ENCODE measurements at regions not wholly inside any gene's neighbourhood (a gene's known extent, or its start where the extent isn't known, plus 50 kb on each side); places are given as distances from the start of the nearest gene placed in this dataset.

GRCh38 chr2:223107825-223108224 lies 55.8 kb downstream of the KCNE4 start:
- no peak for DNase-seq (ENCODE audit: low spot score)

GRCh38 chr2:223108351-223109050 lies 56.5 kb downstream of the KCNE4 start:
- DNase-seq (ENCODE audit: low spot score) = no peak

- no peak for DNase-seq (ENCODE audit: low spot score)
These were observed 57.4 kb downstream of the KCNE4 start for GRCh38 chr2:223109341-223109740.

GRCh38 chr2:223113161-223113560 lies 61.2 kb downstream of the KCNE4 start:
- no peak for DNase-seq (ENCODE audit: low spot score)

DNA sequence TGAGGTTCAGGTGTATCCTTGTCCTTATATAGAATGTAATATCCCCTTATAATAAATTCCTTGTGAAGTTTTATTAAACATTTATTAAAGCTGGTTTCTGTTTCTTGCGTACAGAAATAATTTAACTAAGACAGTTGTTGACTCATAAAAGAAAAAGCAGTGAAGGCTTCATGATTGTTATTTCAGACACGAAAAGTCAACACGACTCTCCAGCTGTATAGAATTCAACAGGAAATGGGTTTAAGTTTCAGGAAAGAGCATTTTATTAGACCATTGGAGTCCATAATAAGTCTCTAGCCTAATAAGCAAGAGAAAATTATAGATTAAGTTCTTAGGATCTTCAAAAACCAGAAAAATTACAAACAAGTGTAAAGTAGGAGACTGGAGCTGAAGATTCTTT lies 62.2 kb downstream of the KCNE4 start:
- DNase-seq (ENCODE audit: low spot score) = no peak

- DNase-seq (ENCODE audit: low spot score) = no peak
These were observed 62.9 kb downstream of the KCNE4 start for GRCh38 chr2:223114917-223115316.

DNA sequence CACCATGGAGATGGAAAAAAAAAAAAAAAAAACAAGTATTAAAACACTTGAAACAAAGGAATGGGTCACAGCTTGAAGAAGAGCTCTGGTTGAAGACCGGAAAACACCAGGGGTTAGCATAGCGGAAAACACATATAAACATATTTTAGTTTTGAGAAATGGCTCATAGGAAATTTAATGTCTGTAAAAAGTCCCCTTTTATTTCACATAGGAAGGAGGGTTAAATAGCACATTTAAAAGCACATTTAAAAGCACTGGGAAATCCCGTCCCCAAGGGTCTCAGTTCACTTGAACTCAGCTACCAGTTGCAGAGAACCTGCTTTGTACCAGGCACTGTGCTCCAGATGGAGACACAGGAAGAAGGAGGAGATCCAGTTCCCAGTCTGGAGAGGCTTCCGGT lies 65.5 kb downstream of the KCNE4 start:
- no peak for DNase-seq (ENCODE audit: low spot score)

- no peak for DNase-seq (ENCODE audit: low spot score)
These were observed 69.3 kb downstream of the KCNE4 start for GRCh38 chr2:223121283-223121682.

- no peak for DNase-seq (ENCODE audit: low spot score)
These were observed 70.8 kb downstream of the KCNE4 start for GRCh38 chr2:223122781-223123180.

GRCh38 chr2:223123855-223124610 lies 72.0 kb downstream of the KCNE4 start:
- no peak for DNase-seq (ENCODE audit: low spot score)

DNA sequence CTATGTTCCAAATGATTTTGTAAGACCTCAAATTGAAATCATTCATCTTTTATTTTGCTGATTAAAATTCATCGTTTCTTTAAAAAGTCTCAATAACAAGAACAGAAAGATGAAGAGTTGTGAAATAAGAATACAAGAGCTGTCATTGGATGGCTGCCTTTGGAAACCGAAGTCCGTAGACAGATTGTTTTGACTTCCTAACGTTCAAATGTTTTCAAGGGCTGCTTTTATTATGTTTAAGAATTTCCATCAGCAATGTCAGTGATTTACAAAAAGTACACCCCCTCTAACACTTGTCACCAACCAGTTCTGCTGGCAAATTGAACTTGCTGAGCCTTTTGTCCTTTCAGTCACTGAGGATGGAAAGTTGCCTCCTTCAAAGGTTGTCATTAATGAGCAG lies 89.6 kb downstream of the KCNE4 start:
- DNase-seq (ENCODE audit: low spot score) = no peak

GRCh38 chr2:223142118-223142517 lies 90.1 kb downstream of the KCNE4 start:
- no peak for DNase-seq (ENCODE audit: low spot score)

- no peak for DNase-seq (ENCODE audit: low spot score)
These were observed 95.4 kb downstream of the KCNE4 start for GRCh38 chr2:223147431-223147830.

GRCh38 chr2:223148516-223148915 lies 96.5 kb downstream of the KCNE4 start:
- DNase-seq (ENCODE audit: low spot score) = no peak

DNA sequence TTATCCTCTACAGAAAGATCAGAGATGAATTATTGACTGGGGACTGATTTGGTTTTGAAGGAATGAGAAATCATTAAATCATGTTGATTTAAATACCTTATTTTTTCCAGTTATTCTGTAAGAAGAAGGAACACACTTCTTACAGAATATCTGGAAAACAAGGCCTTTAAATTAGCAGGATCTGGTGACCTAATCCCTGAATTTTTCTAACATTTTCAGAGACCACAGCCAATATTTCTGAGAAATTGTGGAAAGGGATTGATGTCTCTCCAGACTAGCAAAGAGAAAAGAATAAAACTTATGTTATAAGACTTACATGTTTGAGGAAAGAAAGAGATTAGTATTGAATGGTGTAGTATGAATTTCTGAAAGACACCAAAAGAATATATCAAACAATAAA lies 104.0 kb downstream of the KCNE4 start:
- DNase-seq (ENCODE audit: low spot score) = no peak

DNA sequence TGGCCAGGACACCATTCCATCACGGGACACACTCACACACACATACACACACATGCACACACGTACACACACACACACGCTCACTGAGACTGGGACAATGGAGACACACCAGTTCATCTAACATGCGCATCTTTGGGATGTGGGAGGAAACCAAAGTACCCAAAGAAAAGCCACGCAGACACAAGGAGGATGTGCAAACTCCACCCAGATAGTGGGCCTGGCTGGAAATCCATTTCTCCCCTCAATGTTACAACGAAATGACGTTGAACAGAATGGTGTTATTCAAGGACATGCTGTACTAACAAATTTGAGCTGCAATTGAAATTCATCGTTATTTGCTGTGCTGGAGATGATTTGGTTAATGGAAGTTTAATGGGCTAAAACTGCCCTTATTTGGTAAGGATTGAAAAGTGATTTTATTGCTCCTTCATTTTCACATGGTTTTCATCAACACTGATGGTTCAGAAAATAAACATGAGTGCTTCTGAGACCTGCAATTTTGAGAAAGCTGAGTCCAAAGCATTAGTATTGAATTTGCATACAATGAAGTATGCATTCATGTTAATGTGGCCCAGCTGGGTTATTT lies 110.0 kb downstream of the KCNE4 start:
- no peak for DNase-seq (ENCODE audit: low spot score)

DNA sequence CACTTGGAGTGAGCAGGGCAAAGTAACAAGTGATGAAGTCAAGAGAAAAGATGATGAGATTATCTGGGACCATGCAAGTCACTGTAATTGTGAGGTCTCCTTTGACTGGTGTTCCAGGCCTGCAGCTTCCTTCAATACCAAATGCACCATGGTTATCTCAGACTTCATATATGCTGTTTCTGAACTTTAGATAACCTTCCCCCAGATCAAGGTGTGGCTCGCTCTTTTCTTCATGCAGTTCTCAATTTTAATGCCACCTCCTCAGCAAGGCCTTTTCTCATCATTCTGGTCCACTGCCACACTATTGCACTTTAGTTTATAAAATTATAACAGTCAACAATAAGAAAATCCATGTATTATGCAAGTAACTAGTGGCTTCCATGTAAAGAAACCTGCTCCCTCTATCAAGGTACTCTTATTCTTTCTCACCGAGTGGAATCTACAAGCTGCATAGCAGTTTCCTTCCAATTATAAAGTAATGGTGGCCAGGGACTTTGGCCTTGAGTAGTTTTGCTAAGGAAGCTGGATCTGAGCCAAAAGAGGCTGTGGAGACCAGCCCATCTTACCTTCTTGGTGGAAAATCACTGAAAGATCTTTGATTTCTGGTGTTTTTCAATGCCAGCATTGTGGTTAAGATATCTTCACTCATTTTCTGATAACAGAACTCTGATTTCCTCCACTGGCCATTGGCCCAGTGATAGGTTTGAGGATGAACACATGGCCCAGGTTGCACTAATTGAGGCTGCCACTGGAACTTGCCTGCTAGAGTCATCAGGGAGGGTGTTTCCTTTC lies 113.6 kb downstream of the KCNE4 start:
- DNase-seq (ENCODE audit: low spot score) = no peak

GRCh38 chr2:223166215-223166493 lies 114.2 kb downstream of the KCNE4 start:
- no peak for DNase-seq (ENCODE audit: low spot score)

DNA sequence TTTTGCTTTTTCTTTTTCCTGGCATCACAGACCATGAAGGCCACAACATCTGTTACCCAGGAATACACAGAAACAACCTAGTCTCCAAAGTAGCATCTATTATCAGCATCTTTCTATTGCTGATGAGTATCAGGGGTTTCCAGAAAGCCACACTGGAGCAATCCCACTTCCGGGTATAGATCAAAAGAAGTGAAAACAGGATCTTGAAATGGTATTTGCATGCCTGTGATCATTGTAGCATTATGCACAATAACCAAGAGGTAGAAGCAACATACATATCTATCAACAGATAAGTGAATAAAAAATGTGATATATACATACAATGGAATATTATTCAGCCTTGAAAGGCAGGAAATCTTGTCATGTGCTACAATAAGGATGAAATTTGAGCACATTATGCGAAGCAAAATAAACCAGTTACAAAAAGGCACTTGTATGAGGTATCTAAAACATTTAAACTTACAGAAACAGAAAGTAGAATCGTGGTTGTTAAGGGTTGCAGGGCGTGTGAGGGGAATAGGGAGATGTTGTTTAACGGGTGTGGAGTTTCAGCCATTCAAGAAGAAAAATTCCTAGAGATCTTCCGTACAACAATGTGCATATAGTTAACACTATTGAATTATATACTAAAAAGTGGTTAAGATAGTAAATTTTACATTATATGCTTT lies 115.1 kb downstream of the KCNE4 start:
- no peak for DNase-seq (ENCODE audit: low spot score)

- no peak for DNase-seq (ENCODE audit: low spot score)
These were observed 118.0 kb downstream of the KCNE4 start for GRCh38 chr2:223169830-223170605.

DNA sequence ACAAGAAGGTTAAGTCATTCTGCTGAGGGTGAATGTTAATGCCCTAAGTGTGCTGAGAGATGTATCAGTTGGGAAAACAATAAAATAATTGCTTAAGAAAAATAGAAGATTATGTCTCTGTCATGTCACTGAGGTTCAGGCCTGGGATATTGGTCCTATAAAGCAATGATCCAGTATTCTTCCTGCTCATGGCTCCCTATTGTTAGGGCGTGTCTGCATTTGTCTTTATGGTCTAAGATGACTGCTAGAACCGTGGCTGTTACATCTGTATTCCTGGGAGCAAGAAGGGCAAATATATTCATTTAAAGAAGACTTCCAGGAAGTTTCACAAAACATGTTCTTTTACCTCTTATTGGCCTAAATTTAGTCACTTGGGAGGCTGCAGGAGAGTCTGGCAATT lies 125.0 kb downstream of the KCNE4 start:
- no peak for DNase-seq (ENCODE audit: low spot score)
